ENCODE measurements at regions not wholly inside any gene's neighbourhood (a gene's known extent, or its start where the extent isn't known, plus 50 kb on each side); places are given as distances from the start of the nearest gene placed in this dataset.

GRCh38 chr12:125387206-125387605 is 322.0 kb downstream of the AACS start:
- no peak overlapping the region for H3K4me3 ChIP-seq (ENCODE audit: severe bottlenecking)
- ATAC-seq (ENCODE audit: low read depth) (no peak), DNase-seq (ENCODE audit: low spot score) (no peak)
- H3K4me1 ChIP-seq (ENCODE audit: insufficient read depth, poor library complexity, severe bottlenecking) = no peaks in the 10 kb centered on the region
- no peak for TF ChIP-seq CTCF (IDR thresholded peaks at IDR 0.05; ENCODE audit: poor library complexity, severe bottlenecking)
- H3K9me3 ChIP-seq (ENCODE audit: severe bottlenecking) = no peaks in the 10 kb centered on the region
- H3K36me3 ChIP-seq (ENCODE audit: low read depth) = no peaks in the 10 kb centered on the region
- no peak overlapping the region for H3K27ac ChIP-seq (ENCODE audit: poor library complexity, severe bottlenecking)
- H3K27me3 ChIP-seq (ENCODE audit: insufficient read depth, poor library complexity, severe bottlenecking) = no peaks in the 10 kb centered on the region

GRCh38 chr12:125389061-125389697 is 323.9 kb downstream of the AACS start:
- ATAC-seq (ENCODE audit: low read depth) = no peak
- Histone ChIP-seq H3K27me3 (ENCODE audit: insufficient read depth, poor library complexity, severe bottlenecking) (no peaks in the 10 kb centered on the region), H3K9me3 (ENCODE audit: severe bottlenecking) (no peaks in the 10 kb centered on the region), H3K4me1 (ENCODE audit: insufficient read depth, poor library complexity, severe bottlenecking) (no peaks in the 10 kb centered on the region), H3K27ac (ENCODE audit: poor library complexity, severe bottlenecking) (no peak overlapping the region), H3K36me3 (ENCODE audit: low read depth) (no peaks in the 10 kb centered on the region), H3K4me3 (ENCODE audit: severe bottlenecking) (no peak overlapping the region)
- DNase-seq (ENCODE audit: low spot score) = no peak
- no peak for TF ChIP-seq CTCF (IDR thresholded peaks at IDR 0.05; ENCODE audit: poor library complexity, severe bottlenecking)

GRCh38 chr12:125393569-125393968 is 328.3 kb downstream of the AACS start:
- TF ChIP-seq CTCF (IDR thresholded peaks at IDR 0.05; ENCODE audit: poor library complexity, severe bottlenecking) = no peak
- DNase-seq (ENCODE audit: low spot score) (no peak), ATAC-seq (ENCODE audit: low read depth) (no peak)
- H3K27me3 ChIP-seq (ENCODE audit: insufficient read depth, poor library complexity, severe bottlenecking) = no peaks in the 10 kb centered on the region
- H3K4me3 ChIP-seq (ENCODE audit: severe bottlenecking) = no peak overlapping the region
- H3K36me3 ChIP-seq (ENCODE audit: low read depth) = no peaks in the 10 kb centered on the region
- H3K9me3 ChIP-seq (ENCODE audit: severe bottlenecking) = no peaks in the 10 kb centered on the region
- H3K4me1 ChIP-seq (ENCODE audit: insufficient read depth, poor library complexity, severe bottlenecking) = no peaks in the 10 kb centered on the region
- no peak overlapping the region for H3K27ac ChIP-seq (ENCODE audit: poor library complexity, severe bottlenecking)

- no peak overlapping the region for H3K4me3 ChIP-seq (ENCODE audit: severe bottlenecking)
- no peaks in the 10 kb centered on the region for H3K9me3 ChIP-seq (ENCODE audit: severe bottlenecking)
- TF ChIP-seq CTCF (IDR thresholded peaks at IDR 0.05; ENCODE audit: poor library complexity, severe bottlenecking) = no peak
- H3K36me3 ChIP-seq (ENCODE audit: low read depth) = no peaks in the 10 kb centered on the region
- DNase-seq (ENCODE audit: low spot score) = no peak
- no peaks in the 10 kb centered on the region for H3K4me1 ChIP-seq (ENCODE audit: insufficient read depth, poor library complexity, severe bottlenecking)
- no peaks in the 10 kb centered on the region for H3K27me3 ChIP-seq (ENCODE audit: insufficient read depth, poor library complexity, severe bottlenecking)
- no peak overlapping the region for H3K27ac ChIP-seq (ENCODE audit: poor library complexity, severe bottlenecking)
- no peak for ATAC-seq (ENCODE audit: low read depth)
Measured at GRCh38 chr12:125395583-125396215, 330.5 kb downstream of the AACS start.

- no peaks in the 10 kb centered on the region for H3K27me3 ChIP-seq (ENCODE audit: insufficient read depth, poor library complexity, severe bottlenecking)
- H3K9me3 ChIP-seq (ENCODE audit: severe bottlenecking) = peaks cover 3% of the 10 kb centered on the region
- no peak overlapping the region for H3K4me3 ChIP-seq (ENCODE audit: severe bottlenecking)
- ATAC-seq (ENCODE audit: low read depth) (no peak), DNase-seq (ENCODE audit: low spot score) (no peak)
- no peaks in the 10 kb centered on the region for H3K36me3 ChIP-seq (ENCODE audit: low read depth)
- H3K27ac ChIP-seq (ENCODE audit: poor library complexity, severe bottlenecking) = no peak overlapping the region
- TF ChIP-seq CTCF (IDR thresholded peaks at IDR 0.05; ENCODE audit: poor library complexity, severe bottlenecking) = no peak
- H3K4me1 ChIP-seq (ENCODE audit: insufficient read depth, poor library complexity, severe bottlenecking) = no peaks in the 10 kb centered on the region
Measured at GRCh38 chr12:125399489-125399888, 334.3 kb downstream of the AACS start.
